ENCODE measurements at regions not wholly inside any gene's neighbourhood (a gene's known extent, or its start where the extent isn't known, plus 50 kb on each side); places are given as distances from the start of the nearest gene placed in this dataset.
A peak's percentile ranks its signal among the peaks of the same experiment; 100 is the strongest.
"Not testable (repeated sequence)": the region's sequence is repeated elsewhere in the genome, so short reads cannot be mapped to it uniquely, and the experiment has no call there.

DNA sequence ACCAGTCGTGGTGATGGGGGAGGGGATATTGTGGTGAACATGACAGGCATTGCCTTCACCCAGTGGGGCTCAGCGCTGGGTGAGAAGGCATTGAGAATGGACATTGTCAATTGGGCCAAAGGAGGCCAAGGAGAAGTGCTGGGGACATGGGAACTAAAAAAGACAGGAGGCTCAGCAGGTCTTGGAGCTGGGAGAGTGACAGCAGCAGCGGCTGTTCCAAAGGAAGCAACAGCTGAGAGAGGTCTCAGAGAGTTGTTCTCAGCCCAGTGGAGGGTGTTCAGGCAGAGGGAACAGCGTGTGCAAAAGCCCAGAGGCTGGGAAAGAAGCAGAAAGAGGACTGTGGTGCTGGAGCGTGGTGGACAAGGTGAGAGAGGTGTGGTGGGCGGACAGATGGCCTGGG is 56.6 kb upstream of the ASNS start:
- not testable (repeated sequence) for H3K4me1 ChIP-seq (ENCODE audit: control insufficient read depth in 1 of 2, low read depth in 2 of 2); ATAC-seq (ENCODE audit: insufficient number of reproducible peaks, low FRiP score, low read depth); H3K36me3 ChIP-seq; H3K9me3 ChIP-seq; DNase-seq (ENCODE audit: low spot score); H3K27me3 ChIP-seq (replicated peaks; ENCODE audit: insufficient read depth); H3K4me3 ChIP-seq; H3K27ac ChIP-seq

DNA sequence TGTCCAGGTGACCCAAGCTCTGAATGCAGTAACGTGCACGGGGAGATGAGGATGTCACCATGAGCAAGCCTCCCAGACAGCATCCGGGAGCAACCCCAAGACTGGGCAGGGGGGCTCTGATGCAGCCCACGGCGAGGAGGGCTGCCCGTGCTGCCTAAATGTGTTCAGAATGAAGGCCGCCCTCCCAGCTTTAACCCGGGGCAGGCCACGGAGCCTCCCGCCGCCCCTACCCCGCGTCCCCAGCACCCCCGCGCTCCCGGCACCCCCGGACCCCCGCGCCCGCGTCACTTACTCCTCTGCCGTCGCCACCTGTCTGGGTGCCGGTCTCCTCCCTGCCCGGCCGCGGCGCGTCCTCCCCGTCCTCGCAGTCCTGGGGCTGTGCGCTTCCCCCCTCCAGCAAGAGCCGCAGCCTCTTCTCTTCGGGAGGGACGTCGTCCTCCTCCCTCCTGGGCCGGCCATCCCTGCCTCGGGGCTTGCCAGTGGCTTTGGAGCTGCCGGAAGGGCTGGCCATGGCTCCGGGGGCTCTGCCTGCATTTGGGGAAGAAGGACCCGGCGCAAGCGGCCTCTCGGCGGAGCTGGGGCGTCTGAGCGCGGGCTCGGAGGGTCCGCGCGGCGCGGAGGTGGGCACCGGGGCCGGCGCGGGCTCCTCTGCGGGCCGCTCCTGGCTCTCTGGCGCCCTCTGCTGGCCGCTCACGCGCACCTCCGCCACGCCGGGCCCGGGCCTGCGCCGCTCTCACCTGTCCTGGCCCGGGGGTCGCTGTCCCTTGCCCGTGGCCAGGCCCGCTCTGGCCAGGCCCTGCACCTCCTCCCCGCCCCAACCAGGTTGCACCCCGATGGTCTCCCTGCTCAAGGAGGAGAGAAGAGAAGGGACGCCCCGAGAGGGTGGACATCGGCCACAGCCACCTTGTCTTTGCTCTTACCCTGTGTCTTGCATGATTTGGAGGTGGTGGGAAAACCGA is 55.9 kb upstream of the ASNS start:
- H3K4me1 ChIP-seq (ENCODE audit: control insufficient read depth in 1 of 2, low read depth in 2 of 2); H3K27ac ChIP-seq; DNase-seq (ENCODE audit: low spot score); H3K36me3 ChIP-seq; ATAC-seq (ENCODE audit: insufficient number of reproducible peaks, low FRiP score, low read depth); H3K27me3 ChIP-seq (replicated peaks; ENCODE audit: insufficient read depth); H3K9me3 ChIP-seq: not testable (repeated sequence)
- TF ChIP-seq, protein P1, sequence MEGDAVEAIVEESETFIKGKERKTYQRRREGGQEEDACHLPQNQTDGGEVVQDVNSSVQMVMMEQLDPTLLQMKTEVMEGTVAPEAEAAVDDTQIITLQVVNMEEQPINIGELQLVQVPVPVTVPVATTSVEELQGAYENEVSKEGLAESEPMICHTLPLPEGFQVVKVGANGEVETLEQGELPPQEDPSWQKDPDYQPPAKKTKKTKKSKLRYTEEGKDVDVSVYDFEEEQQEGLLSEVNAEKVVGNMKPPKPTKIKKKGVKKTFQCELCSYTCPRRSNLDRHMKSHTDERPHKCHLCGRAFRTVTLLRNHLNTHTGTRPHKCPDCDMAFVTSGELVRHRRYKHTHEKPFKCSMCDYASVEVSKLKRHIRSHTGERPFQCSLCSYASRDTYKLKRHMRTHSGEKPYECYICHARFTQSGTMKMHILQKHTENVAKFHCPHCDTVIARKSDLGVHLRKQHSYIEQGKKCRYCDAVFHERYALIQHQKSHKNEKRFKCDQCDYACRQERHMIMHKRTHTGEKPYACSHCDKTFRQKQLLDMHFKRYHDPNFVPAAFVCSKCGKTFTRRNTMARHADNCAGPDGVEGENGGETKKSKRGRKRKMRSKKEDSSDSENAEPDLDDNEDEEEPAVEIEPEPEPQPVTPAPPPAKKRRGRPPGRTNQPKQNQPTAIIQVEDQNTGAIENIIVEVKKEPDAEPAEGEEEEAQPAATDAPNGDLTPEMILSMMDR (IDR thresholded peaks at IDR 0.05), result peak; percentile 76
- H3K4me3 ChIP-seq, result peak overlapping the region; percentile 71

Data from thoracic aorta (tissue), 2 donors.